ENCODE measurements at regions not wholly inside any gene's neighbourhood (a gene's known extent, or its start where the extent isn't known, plus 50 kb on each side); places are given as distances from the start of the nearest gene placed in this dataset.

- Histone ChIP-seq H3K36me3 (no peaks in the 10 kb centered on the region), H3K4me3 (no peak overlapping the region), H3K27ac (no peak overlapping the region), H3K9me3 (no peaks in the 10 kb centered on the region), H3K27me3 (replicated peaks; ENCODE audit: insufficient read depth) (no peaks in the 10 kb centered on the region), H3K4me1 (ENCODE audit: control insufficient read depth in 1 of 2, low read depth in 2 of 2) (no peaks in the 10 kb centered on the region)
- DNase-seq (ENCODE audit: low spot score) (no peak), ATAC-seq (ENCODE audit: insufficient number of reproducible peaks, low FRiP score, low read depth) (no peak)
- TF ChIP-seq, protein P1, sequence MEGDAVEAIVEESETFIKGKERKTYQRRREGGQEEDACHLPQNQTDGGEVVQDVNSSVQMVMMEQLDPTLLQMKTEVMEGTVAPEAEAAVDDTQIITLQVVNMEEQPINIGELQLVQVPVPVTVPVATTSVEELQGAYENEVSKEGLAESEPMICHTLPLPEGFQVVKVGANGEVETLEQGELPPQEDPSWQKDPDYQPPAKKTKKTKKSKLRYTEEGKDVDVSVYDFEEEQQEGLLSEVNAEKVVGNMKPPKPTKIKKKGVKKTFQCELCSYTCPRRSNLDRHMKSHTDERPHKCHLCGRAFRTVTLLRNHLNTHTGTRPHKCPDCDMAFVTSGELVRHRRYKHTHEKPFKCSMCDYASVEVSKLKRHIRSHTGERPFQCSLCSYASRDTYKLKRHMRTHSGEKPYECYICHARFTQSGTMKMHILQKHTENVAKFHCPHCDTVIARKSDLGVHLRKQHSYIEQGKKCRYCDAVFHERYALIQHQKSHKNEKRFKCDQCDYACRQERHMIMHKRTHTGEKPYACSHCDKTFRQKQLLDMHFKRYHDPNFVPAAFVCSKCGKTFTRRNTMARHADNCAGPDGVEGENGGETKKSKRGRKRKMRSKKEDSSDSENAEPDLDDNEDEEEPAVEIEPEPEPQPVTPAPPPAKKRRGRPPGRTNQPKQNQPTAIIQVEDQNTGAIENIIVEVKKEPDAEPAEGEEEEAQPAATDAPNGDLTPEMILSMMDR (IDR thresholded peaks at IDR 0.05), result no peak
These were observed 132.4 kb downstream of the LRRC30 start for GRCh38 chr18:7363338-7363737.

- DNase-seq (ENCODE audit: low spot score), result no peak
- no peaks in the 10 kb centered on the region for H3K27me3 ChIP-seq (replicated peaks; ENCODE audit: insufficient read depth)
- H3K27ac ChIP-seq, result no peak overlapping the region
- no peaks in the 10 kb centered on the region for H3K9me3 ChIP-seq
- no peaks in the 10 kb centered on the region for H3K36me3 ChIP-seq
- H3K4me1 ChIP-seq (ENCODE audit: control insufficient read depth in 1 of 2, low read depth in 2 of 2), result peaks cover 8 to 9% of the 10 kb centered on the region in 2 donors
- TF ChIP-seq, protein P1 (IDR thresholded peaks at IDR 0.05), result no peak
- no peak overlapping the region for H3K4me3 ChIP-seq
- ATAC-seq (ENCODE audit: insufficient number of reproducible peaks, low FRiP score, low read depth), result no peak
These were observed 135.7 kb downstream of the LRRC30 start for GRCh38 chr18:7366597-7366996.

GRCh38 chr18:7367336-7367735 lies 136.4 kb downstream of the LRRC30 start:
- H3K4me3 ChIP-seq, result no peak overlapping the region
- DNase-seq (ENCODE audit: low spot score), result no peak
- ATAC-seq (ENCODE audit: insufficient number of reproducible peaks, low FRiP score, low read depth), result no peak
- no peaks in the 10 kb centered on the region for H3K27me3 ChIP-seq (replicated peaks; ENCODE audit: insufficient read depth)
- TF ChIP-seq, protein P1 (IDR thresholded peaks at IDR 0.05), result no peak
- peaks cover 8 to 9% of the 10 kb centered on the region in 2 donors for H3K4me1 ChIP-seq (ENCODE audit: control insufficient read depth in 1 of 2, low read depth in 2 of 2)
- no peaks in the 10 kb centered on the region for H3K9me3 ChIP-seq
- H3K36me3 ChIP-seq, result no peaks in the 10 kb centered on the region
- H3K27ac ChIP-seq, result no peak overlapping the region

GRCh38 chr18:7369006-7369405 lies 138.1 kb downstream of the LRRC30 start:
- no peaks in the 10 kb centered on the region for H3K27me3 ChIP-seq (replicated peaks; ENCODE audit: insufficient read depth)
- TF ChIP-seq, protein P1 (IDR thresholded peaks at IDR 0.05), result no peak
- no peaks in the 10 kb centered on the region for H3K9me3 ChIP-seq
- H3K27ac ChIP-seq, result no peak overlapping the region
- ATAC-seq (ENCODE audit: insufficient number of reproducible peaks, low FRiP score, low read depth), result no peak
- no peak overlapping the region for H3K4me3 ChIP-seq
- H3K4me1 ChIP-seq (ENCODE audit: control insufficient read depth in 1 of 2, low read depth in 2 of 2), result peaks cover 8 to 9% of the 10 kb centered on the region in 2 donors
- H3K36me3 ChIP-seq, result no peaks in the 10 kb centered on the region
- DNase-seq (ENCODE audit: low spot score), result no peak

DNA sequence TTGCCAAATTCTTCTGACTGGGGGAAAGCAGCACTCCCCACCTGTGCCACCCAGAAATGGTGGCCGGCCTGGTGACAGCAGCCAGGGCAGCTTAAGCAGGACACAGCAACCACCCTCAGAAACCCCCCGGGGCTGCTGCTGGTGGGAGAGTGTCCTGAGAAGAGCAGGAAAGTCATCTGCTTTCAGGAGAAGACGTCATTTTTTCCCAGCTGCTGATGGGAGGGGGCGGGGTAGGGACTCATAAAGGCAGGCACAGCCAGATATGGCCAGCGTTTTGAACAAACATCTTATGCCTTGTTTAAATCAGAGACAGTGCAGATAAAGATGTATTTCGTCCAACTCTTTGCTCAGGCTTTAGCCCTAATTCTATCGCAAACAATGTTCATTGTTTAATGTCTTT lies 139.5 kb downstream of the LRRC30 start:
- peaks cover 8 to 9% of the 10 kb centered on the region in 2 donors for H3K4me1 ChIP-seq (ENCODE audit: control insufficient read depth in 1 of 2, low read depth in 2 of 2)
- H3K9me3 ChIP-seq, result no peaks in the 10 kb centered on the region
- no peak for DNase-seq (ENCODE audit: low spot score)
- no peak overlapping the region for H3K4me3 ChIP-seq
- no peaks in the 10 kb centered on the region for H3K36me3 ChIP-seq
- H3K27me3 ChIP-seq (replicated peaks; ENCODE audit: insufficient read depth), result no peaks in the 10 kb centered on the region
- TF ChIP-seq, protein P1 (IDR thresholded peaks at IDR 0.05), result no peak
- no peak for ATAC-seq (ENCODE audit: insufficient number of reproducible peaks, low FRiP score, low read depth)
- no peak overlapping the region for H3K27ac ChIP-seq

All from thoracic aorta (tissue), 2 donors.